Astrocyte (in vitro differentiated cells and primary cell): ENCODE measurements at regions not wholly inside any gene's neighbourhood (a gene's known extent, or its start where the extent isn't known, plus 50 kb on each side); places are given as distances from the start of the nearest gene placed in this dataset.

Experiments
- EZH2 ChIP-seq: IDR thresholded peaks from 2 replicates; pipeline ENCODE4 v1.6.1; 2012; ENCODE audit warnings: mild to moderate bottlenecking, low read length, inconsistent platforms; ENCODE audit not compliant: insufficient read depth
- TF ChIP-seq, protein P1 (sequence below): IDR thresholded peaks from 2 replicates; pipeline ENCODE4 v1.5.1; 2011; ENCODE audit warnings: low read depth, mild to moderate bottlenecking, inconsistent platforms, low read length, moderate library complexity; ENCODE audit not compliant: insufficient read depth

DNA sequence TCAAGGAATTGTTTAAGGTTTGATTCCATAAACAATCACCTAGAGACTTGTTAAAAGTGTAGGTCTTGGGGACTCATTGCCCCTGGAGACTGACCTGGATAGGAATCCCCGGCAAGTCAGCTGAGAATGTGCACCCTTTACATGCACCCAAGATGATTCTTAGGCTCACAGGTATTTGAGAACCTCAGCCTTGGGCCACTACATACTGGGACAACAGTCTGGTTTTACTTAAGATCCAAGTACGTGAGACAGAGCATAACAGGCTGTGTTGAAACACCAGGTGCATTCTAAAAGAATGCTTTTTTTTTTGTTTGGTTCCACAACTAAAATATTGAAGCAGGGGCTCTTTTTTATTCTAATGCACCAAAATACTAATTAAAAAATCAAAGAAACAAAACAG is 215.8 kb downstream of the TMX3 start:
- TF ChIP-seq, protein P1, sequence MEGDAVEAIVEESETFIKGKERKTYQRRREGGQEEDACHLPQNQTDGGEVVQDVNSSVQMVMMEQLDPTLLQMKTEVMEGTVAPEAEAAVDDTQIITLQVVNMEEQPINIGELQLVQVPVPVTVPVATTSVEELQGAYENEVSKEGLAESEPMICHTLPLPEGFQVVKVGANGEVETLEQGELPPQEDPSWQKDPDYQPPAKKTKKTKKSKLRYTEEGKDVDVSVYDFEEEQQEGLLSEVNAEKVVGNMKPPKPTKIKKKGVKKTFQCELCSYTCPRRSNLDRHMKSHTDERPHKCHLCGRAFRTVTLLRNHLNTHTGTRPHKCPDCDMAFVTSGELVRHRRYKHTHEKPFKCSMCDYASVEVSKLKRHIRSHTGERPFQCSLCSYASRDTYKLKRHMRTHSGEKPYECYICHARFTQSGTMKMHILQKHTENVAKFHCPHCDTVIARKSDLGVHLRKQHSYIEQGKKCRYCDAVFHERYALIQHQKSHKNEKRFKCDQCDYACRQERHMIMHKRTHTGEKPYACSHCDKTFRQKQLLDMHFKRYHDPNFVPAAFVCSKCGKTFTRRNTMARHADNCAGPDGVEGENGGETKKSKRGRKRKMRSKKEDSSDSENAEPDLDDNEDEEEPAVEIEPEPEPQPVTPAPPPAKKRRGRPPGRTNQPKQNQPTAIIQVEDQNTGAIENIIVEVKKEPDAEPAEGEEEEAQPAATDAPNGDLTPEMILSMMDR = no peak
- TF ChIP-seq EZH2 = no peak
